ES-I3 (cell line): ENCODE measurements at regions not wholly inside any gene's neighbourhood (a gene's known extent, or its start where the extent isn't known, plus 50 kb on each side); places are given as distances from the start of the nearest gene placed in this dataset.
"Not testable (repeated sequence)": the region's sequence is repeated elsewhere in the genome, so short reads cannot be mapped to it uniquely, and the experiment has no call there.

Experiments used
- H3K36me3 ChIP-seq: 2 replicates; pipeline ENCODE4 v1.6.1; 2013; ENCODE audit warnings: mild to moderate bottlenecking, low read length, control low read depth, moderate library complexity; ENCODE audit not compliant: insufficient read depth
- H3K4me1 ChIP-seq: 2 replicates; pipeline ENCODE4 v1.6.1; 2013; ENCODE audit warnings: mild to moderate bottlenecking, control low read depth, low read length; ENCODE audit not compliant: insufficient read depth
- H3K9ac ChIP-seq: 2 replicates; pipeline ENCODE4 v1.6.1; 2013; ENCODE audit warnings: low read depth, mild to moderate bottlenecking, low read length, moderate library complexity
- H3K9me3 ChIP-seq: 2 replicates; pipeline ENCODE4 v1.6.1; 2013; ENCODE audit warnings: mild to moderate bottlenecking, low read length, moderate library complexity; ENCODE audit not compliant: control insufficient read depth, insufficient read depth

DNA sequence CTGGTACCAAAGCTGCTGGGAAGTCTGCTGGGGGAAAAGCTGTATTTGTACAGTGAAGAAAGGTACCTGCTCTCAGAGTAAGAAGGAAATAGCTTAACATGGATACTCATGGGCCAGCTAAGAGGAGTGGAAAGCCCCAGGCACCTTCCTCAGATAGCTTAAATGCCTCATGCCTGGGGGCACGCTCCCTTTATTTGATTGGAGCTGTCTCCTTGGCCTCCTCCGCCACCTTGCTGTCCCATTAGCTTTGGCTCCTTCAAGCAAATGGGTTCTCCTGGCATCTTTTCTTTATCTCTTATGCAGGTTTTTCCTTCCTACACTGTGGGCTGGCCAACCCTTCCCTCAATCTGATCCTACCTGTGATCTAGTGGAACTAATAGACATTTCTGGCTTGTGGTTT is 318.5 kb downstream of the SH2D4B start:
- Histone ChIP-seq H3K9me3 (no peaks in the 10 kb centered on the region), H3K9ac (no peak overlapping the region), H3K36me3 (no peaks in the 10 kb centered on the region), H3K4me1 (peaks cover 13% of the 10 kb centered on the region)

GRCh38 chr10:80859279-80859678 is 321.6 kb downstream of the SH2D4B start:
- H3K4me1 ChIP-seq, result peaks cover 19% of the 10 kb centered on the region
- not testable (repeated sequence) for H3K9ac ChIP-seq, H3K36me3 ChIP-seq, H3K9me3 ChIP-seq

- no peaks in the 10 kb centered on the region for H3K9me3 ChIP-seq
- peaks cover 10% of the 10 kb centered on the region for H3K4me1 ChIP-seq
- H3K36me3 ChIP-seq, result no peaks in the 10 kb centered on the region
- H3K9ac ChIP-seq, result no peak overlapping the region
These were observed 323.0 kb downstream of the SH2D4B start for GRCh38 chr10:80860719-80861118.

DNA sequence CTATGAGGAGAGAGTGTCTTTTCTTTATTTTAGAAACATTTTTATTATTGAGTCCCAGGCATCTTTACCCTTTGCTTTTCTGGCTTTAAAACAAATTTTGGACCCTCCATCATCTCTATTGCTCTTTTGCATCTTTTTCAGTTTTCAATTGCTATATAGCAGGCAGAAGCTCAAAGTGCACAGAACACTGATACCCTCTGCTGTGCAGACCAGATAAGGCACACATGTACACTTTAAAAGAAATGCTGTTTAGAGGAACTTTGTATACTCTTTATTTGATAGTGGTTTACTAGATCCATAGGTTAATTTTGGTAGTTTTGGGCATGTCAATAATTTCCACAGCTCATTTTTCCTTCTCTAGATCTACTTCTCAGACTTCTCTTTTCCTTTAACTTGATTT is 324.2 kb downstream of the SH2D4B start:
- H3K36me3 ChIP-seq, result no peaks in the 10 kb centered on the region
- H3K9me3 ChIP-seq, result no peaks in the 10 kb centered on the region
- H3K9ac ChIP-seq, result no peak overlapping the region
- H3K4me1 ChIP-seq, result peaks cover 10% of the 10 kb centered on the region

DNA sequence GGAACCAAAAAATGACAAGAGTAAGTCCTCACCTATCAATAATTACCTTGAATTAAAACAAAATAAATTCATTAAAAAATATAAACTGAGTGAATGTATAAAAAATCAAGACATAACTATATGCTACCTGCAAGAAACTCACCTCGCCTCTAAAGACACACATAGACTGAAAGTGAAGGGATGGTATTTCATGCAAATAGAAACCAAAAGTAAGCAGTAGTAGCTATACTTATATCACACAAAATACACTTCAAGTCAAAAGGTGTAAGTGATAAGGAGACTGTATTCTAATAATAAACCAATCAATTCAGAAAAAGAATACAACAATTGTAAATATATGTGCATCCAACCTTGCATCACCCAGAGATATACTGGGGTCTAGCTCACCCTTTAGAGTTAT is 332.6 kb downstream of the SH2D4B start:
- Histone ChIP-seq H3K9me3 (peaks cover 2% of the 10 kb centered on the region), H3K9ac (no peak overlapping the region), H3K36me3 (no peaks in the 10 kb centered on the region), H3K4me1 (no peaks in the 10 kb centered on the region)

DNA sequence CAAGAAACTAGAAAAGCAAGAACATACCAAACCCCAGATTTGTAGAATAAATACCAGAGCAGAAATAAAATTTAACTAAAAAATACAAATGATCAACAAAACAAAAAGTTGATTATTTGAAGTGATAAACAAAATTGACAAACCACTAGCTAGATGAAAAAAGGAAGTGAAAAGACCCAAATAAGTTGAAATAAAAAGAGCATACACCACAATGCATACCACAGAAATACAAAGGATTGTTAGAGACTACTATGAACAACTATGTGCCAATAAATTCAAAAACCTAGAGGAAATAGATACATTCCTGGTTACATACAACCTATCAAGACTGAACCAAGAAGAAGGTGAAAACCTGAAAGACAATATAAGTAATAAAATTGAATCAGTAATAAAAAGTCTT is 333.4 kb downstream of the SH2D4B start:
- no peaks in the 10 kb centered on the region for H3K36me3 ChIP-seq
- no peaks in the 10 kb centered on the region for H3K4me1 ChIP-seq
- no peak overlapping the region for H3K9ac ChIP-seq
- H3K9me3 ChIP-seq, result peaks cover 2% of the 10 kb centered on the region

DNA sequence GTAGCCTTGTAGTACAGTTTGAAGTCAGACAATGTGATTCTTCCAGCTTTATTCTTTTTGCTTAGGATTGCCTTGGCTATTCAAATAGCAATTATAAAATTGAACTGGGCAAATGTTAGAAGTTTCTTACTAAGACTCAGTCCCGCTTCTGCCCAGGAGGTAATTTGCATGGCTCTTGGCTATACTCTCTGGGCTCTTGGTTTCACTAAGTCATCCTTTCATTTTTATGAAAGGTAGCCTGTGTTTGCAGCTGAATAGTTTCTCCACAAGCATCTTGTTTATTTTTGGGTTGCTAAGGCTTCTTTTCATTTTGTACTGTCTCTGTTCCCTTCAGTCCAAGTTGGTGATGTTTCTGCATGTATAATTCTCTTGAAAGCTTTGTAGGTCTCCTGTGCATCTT is 340.6 kb downstream of the SH2D4B start:
- no peaks in the 10 kb centered on the region for H3K36me3 ChIP-seq
- H3K9me3 ChIP-seq, result peaks cover 10% of the 10 kb centered on the region; the same call in 1 of the 2 replicates
- no peaks in the 10 kb centered on the region for H3K4me1 ChIP-seq

DNA sequence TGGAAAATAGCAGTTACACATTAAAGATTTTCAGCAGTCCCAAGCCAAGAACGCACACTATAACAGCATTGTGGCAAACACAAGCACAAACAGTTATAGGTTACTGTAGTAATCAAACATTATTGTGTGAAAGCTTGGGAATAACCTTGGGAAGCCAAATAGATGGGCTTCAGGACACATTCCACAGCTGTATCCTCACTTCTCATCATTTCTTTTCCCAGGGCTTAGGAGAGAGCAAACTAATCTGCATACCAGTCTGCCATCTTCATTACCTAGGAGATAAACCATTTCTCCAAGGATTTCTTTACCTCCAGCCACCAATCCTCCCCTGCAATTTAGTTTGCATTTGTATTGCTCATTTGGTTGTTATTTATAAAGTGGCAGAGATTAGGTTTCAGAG is 352.4 kb downstream of the SH2D4B start:
- 0 out of 2 replicates have a peak, but pooled peaks cover 4% of the 10 kb centered on the region for H3K9me3 ChIP-seq
- H3K9ac ChIP-seq, result no peak overlapping the region
- H3K36me3 ChIP-seq, result no peaks in the 10 kb centered on the region
- peaks cover 16% of the 10 kb centered on the region for H3K4me1 ChIP-seq

More for the DNA sequence above, 340.6 kb downstream of the SH2D4B start:
- H3K9ac ChIP-seq, result no peak overlapping the region

DNA sequence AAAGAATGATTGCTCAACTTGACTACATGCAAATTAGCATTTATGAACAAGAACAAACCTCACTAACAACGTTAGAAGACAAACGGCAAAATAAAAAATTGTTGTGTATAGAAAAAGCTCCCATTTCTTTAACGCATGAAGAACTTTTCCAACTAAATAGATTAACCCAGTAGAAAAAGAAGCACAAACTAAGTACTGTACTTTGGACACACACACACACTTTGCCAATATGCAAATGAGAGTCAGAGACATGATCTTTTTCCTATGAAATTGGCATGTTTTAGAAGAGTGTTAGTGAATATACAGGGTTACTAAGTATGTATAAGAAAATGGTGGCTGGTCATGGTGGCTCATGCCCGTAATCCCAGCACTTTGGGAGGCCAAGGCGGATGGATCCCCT is 355.6 kb downstream of the SH2D4B start:
- Histone ChIP-seq H3K36me3 (no peaks in the 10 kb centered on the region), H3K9ac (no peak overlapping the region), H3K4me1 (peaks cover 45% of the 10 kb centered on the region), H3K9me3 (no peaks in the 10 kb centered on the region)

DNA sequence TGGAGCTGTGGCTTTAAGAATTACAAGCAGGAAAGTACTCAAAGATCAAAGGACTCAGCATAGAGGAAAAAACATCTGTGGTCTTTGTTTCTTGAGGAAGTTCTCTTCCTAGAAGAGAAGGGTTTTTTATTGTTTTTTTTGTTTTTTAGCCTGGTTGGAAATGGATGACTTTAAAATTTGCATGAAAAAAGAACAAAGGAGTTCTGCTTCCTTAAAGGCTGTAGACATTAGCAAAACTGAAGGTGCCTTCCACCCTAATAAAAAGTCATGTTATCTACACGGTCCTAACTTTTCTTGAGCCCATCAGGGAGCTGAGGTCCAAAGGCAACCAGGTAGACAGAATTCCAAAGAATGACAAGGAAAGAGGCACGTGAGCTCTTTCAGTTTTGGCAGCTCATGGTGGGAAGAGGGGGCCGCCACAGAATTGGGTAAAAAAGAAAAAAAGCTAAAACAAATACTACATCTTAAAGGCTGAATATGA is 356.6 kb downstream of the SH2D4B start:
- peak overlapping the region; percentile 24 for H3K9ac ChIP-seq
- H3K4me1 ChIP-seq, result peaks cover 49% of the 10 kb centered on the region
- no peaks in the 10 kb centered on the region for H3K36me3 ChIP-seq
- no peaks in the 10 kb centered on the region for H3K9me3 ChIP-seq

GRCh38 chr10:80894797-80895467 is 357.2 kb downstream of the SH2D4B start:
- H3K9ac ChIP-seq, result peak overlapping the region; percentile 24
- no peaks in the 10 kb centered on the region for H3K36me3 ChIP-seq
- peaks cover 45% of the 10 kb centered on the region for H3K4me1 ChIP-seq
- no peaks in the 10 kb centered on the region for H3K9me3 ChIP-seq

DNA sequence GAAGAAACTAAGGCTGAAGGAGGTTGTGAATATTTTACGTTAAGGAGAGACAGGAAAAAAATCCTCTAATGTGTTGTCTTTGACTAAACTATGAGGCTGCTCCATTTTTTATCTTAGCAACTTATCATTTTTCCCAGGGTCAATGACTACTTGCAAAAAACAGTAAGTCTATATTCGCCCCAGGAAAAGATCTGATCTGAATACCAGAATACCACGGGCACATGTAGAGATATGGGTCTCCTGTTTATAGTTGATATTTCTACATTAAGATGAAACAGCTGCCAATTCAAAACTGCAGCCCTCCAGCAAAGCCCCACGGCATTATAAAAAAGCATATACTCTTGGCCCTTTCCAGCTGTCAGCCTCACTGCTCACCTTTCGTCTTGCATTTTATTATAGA is 358.4 kb downstream of the SH2D4B start:
- H3K9ac ChIP-seq, result no peak overlapping the region
- H3K36me3 ChIP-seq, result no peaks in the 10 kb centered on the region
- H3K4me1 ChIP-seq, result peaks cover 41% of the 10 kb centered on the region

DNA sequence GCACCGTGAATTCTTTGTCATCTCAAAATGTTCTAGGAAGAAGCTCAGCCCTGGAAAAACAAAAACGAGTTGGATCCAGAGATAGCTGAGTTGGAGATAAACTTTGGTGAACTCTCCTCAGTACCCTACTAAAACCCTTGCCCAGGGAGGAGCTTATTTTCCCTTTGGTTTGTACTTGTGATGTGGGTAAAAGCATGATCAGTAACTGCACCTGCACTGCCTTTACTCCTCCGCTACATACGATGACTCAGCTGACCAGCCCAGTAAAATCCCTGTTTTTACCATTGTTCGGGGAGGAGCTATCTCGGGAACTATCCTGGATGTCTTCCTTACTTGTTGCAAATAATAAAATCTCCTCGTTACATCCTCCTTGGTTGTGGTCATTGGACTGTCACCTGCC is 359.3 kb downstream of the SH2D4B start:
- H3K36me3 ChIP-seq, result no peaks in the 10 kb centered on the region
- H3K9ac ChIP-seq, result no peak overlapping the region; the same call in 1 of the 2 replicates
- H3K9me3 ChIP-seq, result no peaks in the 10 kb centered on the region
- H3K4me1 ChIP-seq, result peaks cover 41% of the 10 kb centered on the region

More for the DNA sequence above, 358.4 kb downstream of the SH2D4B start:
- H3K9me3 ChIP-seq, result no peaks in the 10 kb centered on the region

DNA sequence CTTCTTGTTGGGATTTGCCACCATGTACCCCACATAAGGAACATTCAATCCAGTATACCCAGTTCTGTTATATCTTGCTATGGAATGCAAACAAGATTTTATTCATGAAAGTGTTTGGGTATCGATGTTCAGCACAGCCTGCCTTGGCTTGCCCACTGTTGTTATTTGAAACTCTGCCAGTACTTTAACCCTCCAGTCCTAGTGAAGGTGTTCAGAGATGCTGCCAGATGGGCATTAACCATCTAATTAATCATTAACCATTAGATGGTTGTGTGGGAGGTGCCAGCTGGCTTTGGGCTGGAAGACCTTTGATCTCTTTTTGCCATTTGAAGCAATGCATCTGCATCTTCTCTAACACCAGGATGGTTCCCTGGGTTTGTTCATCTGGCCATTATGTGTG is 363.0 kb downstream of the SH2D4B start:
- Histone ChIP-seq H3K36me3 (no peaks in the 10 kb centered on the region), H3K9ac (no peak overlapping the region), H3K4me1 (peaks cover 29% of the 10 kb centered on the region), H3K9me3 (0 out of 2 replicates have a peak, but pooled peaks cover 3% of the 10 kb centered on the region)

DNA sequence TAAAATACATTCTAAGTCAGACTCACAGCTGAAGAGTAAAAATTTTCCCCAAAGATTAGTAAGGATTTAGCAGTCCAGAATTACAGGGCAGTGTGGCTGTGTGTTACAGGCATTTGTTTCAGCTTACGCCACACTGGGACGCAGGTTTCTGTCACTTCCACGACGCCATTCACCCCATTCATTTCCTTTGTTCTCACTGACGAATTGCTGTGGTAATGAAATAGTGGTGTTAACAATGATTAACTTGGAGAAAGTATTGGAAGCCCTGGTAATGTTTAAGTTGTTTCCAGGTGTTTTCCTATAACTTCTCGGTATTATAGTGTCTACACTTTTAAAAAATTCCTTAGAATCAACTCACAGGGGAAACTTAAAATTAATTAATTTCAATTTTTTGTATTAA is 370.9 kb downstream of the SH2D4B start:
- no peaks in the 10 kb centered on the region for H3K36me3 ChIP-seq
- peaks cover 22% of the 10 kb centered on the region for H3K4me1 ChIP-seq
- 0 out of 2 replicates have a peak, but pooled peaks cover 3% of the 10 kb centered on the region for H3K9me3 ChIP-seq
- H3K9ac ChIP-seq, result no peak overlapping the region
